Sigmoid colon (tissue), 6 donors: ENCODE measurements at regions not wholly inside any gene's neighbourhood (a gene's known extent, or its start where the extent isn't known, plus 50 kb on each side); places are given as distances from the start of the nearest gene placed in this dataset.

Experiments
- DNase-seq: peaks from one replicate; pipeline ENCODE4 v3.0.0-alpha.2; 2019
- H3K27ac ChIP-seq, 4 donors: fragments of 200-600 bp; sonication (generic); one replicate each; pipeline ENCODE4 v1.5.1; 2016 to 2019; ENCODE audit warnings: mild to moderate bottlenecking in 1 of 4
- H3K27me3 ChIP-seq, 3 donors: fragments of 200-600 bp; sonication (generic); one replicate each; pipeline ENCODE4 v1.5.1; 2019; ENCODE audit warnings: mild to moderate bottlenecking in 1 of 3
- H3K36me3 ChIP-seq, 4 donors: fragments of 200-600 bp; sonication (generic); one replicate each; pipeline ENCODE4 v1.5.1; 2016 to 2019
- H3K4me1 ChIP-seq, 4 donors: fragments of 200-600 bp; sonication (generic); one replicate each; pipeline ENCODE4 v1.5.1; 2017 to 2019
- H3K4me3 ChIP-seq, 4 donors: fragments of 200-600 bp; sonication (generic); one replicate each; pipeline ENCODE4 v1.5.1; 2017 to 2019; ENCODE audit warnings: mild to moderate bottlenecking in 2 of 4, moderate library complexity in 1 of 4
- H3K9me3 ChIP-seq, 4 donors: fragments of 200-600 bp in 3 of 4; sonication (generic) in 3 of 4; one replicate each; pipeline versions ENCODE4 v1.5.1 to v1.6.1; 2013 to 2019
- EP300 ChIP-seq, 4 donors: sonication (generic); formaldehyde crosslinking; IDR thresholded peaks; one replicate each; pipeline ENCODE4 v1.6.1; 2017; ENCODE audit warnings: antibody characterized with exemption in 4 of 4
- POLR2A ChIP-seq, 2 donors: fragments of 450-650 bp; IDR thresholded peaks; one replicate each; pipeline ENCODE4 v1.6.1; 2016; ENCODE audit warnings: antibody characterized with exemption in 2 of 2, mild to moderate bottlenecking in 2 of 2, moderate library complexity in 2 of 2
- POLR2AphosphoS5 ChIP-seq, 4 donors: sonication (generic); formaldehyde crosslinking; IDR thresholded peaks; one replicate each; pipeline ENCODE4 v1.6.1; 2017; ENCODE audit warnings: antibody characterized with exemption in 4 of 4
- WGBS, 2 donors: extraction: QIAGEN DNeasy Blood & Tissue Kit; methylation state at CpG; one replicate each; pipeline ENCODE4 v1.1.7; 2013; 5-methylcytosine and 5-hydroxymethylcytosine counted together
- intact Hi-C: fragments of 100-400 bp; cut with DNase I; formaldehyde crosslinking; loops from one replicate; pipeline ENCODE4 v1.15.1; 2023
- TF ChIP-seq, protein P1 (sequence below), 4 experiments: fragments of 450-650 bp in 3 of 4; fragments of 200-600 bp in 1 of 4; IDR thresholded peaks; one replicate each; pipeline ENCODE4 v1.5.1; 2016 to 2019; ENCODE audit warnings: antibody characterized with exemption in 4 of 4, mild to moderate bottlenecking in 3 of 4, moderate library complexity in 2 of 4
- donor health status: healthy with polysubstance abuse.
- donor health status: healthy.

DNA sequence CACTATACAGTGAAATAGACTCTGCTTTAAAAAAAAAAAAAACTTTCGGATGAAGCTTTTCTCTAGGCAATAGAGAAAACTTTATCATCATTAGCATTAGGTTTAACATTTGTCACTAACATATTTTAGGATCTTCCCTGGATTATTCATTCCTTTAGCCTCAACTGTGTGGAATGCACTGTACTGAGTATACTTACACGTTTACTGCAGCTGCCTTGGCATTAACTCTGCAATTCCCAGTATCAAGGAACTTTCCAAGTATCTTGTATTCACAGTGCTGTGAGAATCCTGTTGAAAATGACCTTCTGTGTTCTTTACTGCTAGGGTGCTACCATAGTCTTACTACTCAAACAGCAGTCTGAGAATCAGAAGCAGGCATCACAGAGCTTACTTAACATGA, 328.2 kb upstream of the COL3A1 start:
- 45 to 52% methylated on average over 2 of the region's 2 CpGs for WGBS, 2 donors
- H3K4me3 ChIP-seq: no peak overlapping the region
- intact Hi-C loops: no loop called here
- no peaks in the 10 kb centered on the region for H3K27me3 ChIP-seq
- H3K36me3 ChIP-seq: no peaks in the 10 kb centered on the region
- TF ChIP-seq POLR2A (IDR thresholded peaks at IDR 0.05): no peak
- TF ChIP-seq, protein P1, sequence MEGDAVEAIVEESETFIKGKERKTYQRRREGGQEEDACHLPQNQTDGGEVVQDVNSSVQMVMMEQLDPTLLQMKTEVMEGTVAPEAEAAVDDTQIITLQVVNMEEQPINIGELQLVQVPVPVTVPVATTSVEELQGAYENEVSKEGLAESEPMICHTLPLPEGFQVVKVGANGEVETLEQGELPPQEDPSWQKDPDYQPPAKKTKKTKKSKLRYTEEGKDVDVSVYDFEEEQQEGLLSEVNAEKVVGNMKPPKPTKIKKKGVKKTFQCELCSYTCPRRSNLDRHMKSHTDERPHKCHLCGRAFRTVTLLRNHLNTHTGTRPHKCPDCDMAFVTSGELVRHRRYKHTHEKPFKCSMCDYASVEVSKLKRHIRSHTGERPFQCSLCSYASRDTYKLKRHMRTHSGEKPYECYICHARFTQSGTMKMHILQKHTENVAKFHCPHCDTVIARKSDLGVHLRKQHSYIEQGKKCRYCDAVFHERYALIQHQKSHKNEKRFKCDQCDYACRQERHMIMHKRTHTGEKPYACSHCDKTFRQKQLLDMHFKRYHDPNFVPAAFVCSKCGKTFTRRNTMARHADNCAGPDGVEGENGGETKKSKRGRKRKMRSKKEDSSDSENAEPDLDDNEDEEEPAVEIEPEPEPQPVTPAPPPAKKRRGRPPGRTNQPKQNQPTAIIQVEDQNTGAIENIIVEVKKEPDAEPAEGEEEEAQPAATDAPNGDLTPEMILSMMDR (IDR thresholded peaks at IDR 0.05): no peak
- TF ChIP-seq EP300 (IDR thresholded peaks at IDR 0.05): no peak
- no peak for TF ChIP-seq POLR2AphosphoS5 (IDR thresholded peaks at IDR 0.05)
- DNase-seq: no peak
- H3K9me3 ChIP-seq: no peaks in the 10 kb centered on the region
- no peak overlapping the region for H3K27ac ChIP-seq
- H3K4me1 ChIP-seq: peaks cover 0 to 5% (median 2%) of the 10 kb centered on the region in 4 donors

DNA sequence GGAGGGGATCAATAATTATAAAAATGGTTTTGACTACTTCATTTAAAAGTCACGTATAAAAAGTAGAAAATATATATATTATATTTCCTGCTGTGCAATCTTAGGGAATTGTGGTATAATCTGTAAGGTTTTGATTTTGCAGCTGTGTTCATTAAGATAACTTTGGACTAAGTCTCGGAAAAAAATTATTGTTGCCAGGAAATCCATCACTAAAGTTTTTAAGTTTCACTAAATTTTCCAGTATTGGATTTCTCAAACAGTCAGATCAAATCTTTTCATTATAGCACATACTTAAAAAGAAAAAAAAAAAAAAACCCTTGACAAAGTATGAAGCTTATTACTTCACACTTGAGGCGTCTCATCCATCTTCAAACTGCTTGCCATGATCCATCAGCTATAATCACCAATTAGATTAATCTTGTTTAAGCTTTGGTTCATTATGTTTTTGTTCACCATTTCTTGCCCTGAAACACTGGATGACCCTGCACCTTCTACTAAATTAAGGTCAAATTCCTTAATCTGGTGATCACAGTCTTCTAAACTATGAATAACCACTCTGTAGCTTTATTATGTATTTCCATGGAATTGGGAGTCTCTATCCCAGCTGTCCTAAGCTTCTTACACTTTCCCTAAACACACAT, 326.6 kb upstream of the COL3A1 start:
- H3K27me3 ChIP-seq: no peaks in the 10 kb centered on the region
- TF ChIP-seq POLR2AphosphoS5 (IDR thresholded peaks at IDR 0.05) (no peak), POLR2A (IDR thresholded peaks at IDR 0.05) (no peak), EP300 (IDR thresholded peaks at IDR 0.05) (no peak)
- TF ChIP-seq, protein P1 (IDR thresholded peaks at IDR 0.05): no peak

DNA sequence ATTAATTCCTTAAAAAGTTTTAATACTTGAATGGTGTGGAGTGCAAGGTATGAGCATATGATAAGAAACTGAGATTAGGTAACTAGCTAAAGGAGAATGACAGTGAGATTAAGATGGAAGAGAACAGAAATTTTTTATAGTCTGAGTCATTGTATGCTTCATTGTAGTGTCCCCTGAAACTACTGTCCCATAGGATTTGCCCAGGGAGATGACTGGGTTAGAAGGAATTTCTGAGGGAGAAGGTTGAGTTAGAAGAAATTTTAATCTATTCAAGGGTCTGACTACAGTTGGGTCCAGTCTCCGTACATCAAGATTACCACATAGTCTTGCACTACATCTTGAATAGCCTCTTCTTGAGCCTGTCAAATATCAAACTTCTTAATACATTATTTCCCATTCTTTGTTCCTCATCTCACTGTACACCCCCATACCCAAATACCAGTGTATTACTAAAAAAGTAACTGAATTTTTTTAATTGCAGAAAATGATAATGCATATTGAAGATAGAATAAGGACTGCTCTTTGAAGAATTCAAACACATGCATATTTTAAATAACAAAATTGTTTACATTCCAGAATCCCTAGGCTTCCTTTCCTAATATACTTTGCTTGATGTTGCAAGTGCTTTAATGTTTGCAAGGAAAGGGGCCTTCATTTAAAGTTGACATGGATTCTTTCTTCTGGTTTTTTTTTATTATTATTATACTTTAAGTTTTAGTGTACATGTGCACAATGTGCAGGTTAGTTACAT, 314.3 kb upstream of the COL3A1 start:
- no peak for TF ChIP-seq POLR2AphosphoS5 (IDR thresholded peaks at IDR 0.05)
- no peak for TF ChIP-seq EP300 (IDR thresholded peaks at IDR 0.05)
- TF ChIP-seq, protein P1 (IDR thresholded peaks at IDR 0.05): no peak
- TF ChIP-seq POLR2A (IDR thresholded peaks at IDR 0.05): no peak
- H3K4me1 ChIP-seq: peaks cover 0 to 8% (median 3%) of the 10 kb centered on the region in 4 donors
- no peak overlapping the region for H3K4me3 ChIP-seq
- DNase-seq: no peak
- intact Hi-C loops: loop anchor here (10.0 kb wide), 1 partner anchor 125 kb away; no protein-coding TSS in a partner anchor
- no peaks in the 10 kb centered on the region for H3K36me3 ChIP-seq
- 90 to 92% methylated on average over 1 of the region's 1 CpG for WGBS, 2 donors
- no peaks in the 10 kb centered on the region for H3K27me3 ChIP-seq
- no peaks in the 10 kb centered on the region for H3K9me3 ChIP-seq
- no peak overlapping the region for H3K27ac ChIP-seq

More for the DNA sequence above, 326.6 kb upstream of the COL3A1 start:
- no peak for DNase-seq
- Histone ChIP-seq H3K4me3 (no peak overlapping the region), H3K4me1 (peaks cover 0 to 5% (median 2%) of the 10 kb centered on the region in 4 donors), H3K9me3 (no peaks in the 10 kb centered on the region), H3K27ac (no peak overlapping the region), H3K36me3 (no peaks in the 10 kb centered on the region)
- intact Hi-C loops: no loop called here
- WGBS, 2 donors: 87 to 91% methylated on average over 3 of the region's 3 CpGs

DNA sequence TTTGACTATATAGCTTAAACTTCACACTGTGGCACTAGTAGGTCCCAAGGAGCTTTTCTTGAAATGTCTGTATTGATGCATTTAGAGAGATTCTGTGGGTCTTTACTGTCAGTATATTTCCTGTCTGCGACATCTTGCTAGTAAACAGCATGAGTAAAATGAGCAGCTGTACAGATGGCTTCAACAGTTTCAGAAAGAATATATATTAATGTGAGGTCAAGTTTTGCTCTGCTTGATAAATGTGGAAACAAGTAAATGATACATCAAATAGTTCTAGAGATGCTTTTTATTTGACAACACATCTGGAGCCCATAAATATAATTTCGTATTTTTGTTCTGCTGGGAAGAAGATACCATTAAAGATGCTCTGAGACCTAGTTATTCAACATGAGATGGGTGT, 310.9 kb upstream of the COL3A1 start:
- no peak overlapping the region for H3K27ac ChIP-seq
- intact Hi-C loops: loop anchor here (10.0 kb wide), 1 partner anchor 128 kb away; no protein-coding TSS in a partner anchor
- H3K36me3 ChIP-seq: no peaks in the 10 kb centered on the region
- H3K27me3 ChIP-seq: no peaks in the 10 kb centered on the region
- DNase-seq: no peak
- no peaks in the 10 kb centered on the region for H3K9me3 ChIP-seq
- H3K4me1 ChIP-seq: peaks cover 0 to 25% (median 11%) of the 10 kb centered on the region in 4 donors
- 77 to 81% methylated on average over 2 of the region's 2 CpGs for WGBS, 2 donors
- H3K4me3 ChIP-seq: no peak overlapping the region
- TF ChIP-seq POLR2A (IDR thresholded peaks at IDR 0.05) (no peak), POLR2AphosphoS5 (IDR thresholded peaks at IDR 0.05) (no peak), EP300 (IDR thresholded peaks at IDR 0.05) (no peak)
- TF ChIP-seq, protein P1 (IDR thresholded peaks at IDR 0.05): no peak
